AG04450 (cell line): ENCODE measurements at regions not wholly inside any gene's neighbourhood (a gene's known extent, or its start where the extent isn't known, plus 50 kb on each side); places are given as distances from the start of the nearest gene placed in this dataset.

Experiments
- CTCF ChIA-PET: fragments of 300-600, 350-600 bp; formaldehyde crosslinking; extraction: SDS; loops from one replicate; lab custom pipeline; 2022; ENCODE audit warnings: antibody characterized with exemption, inconsistent platforms; lab: Charles Lee
- POLR2A ChIA-PET: fragments of 350-600 bp; formaldehyde crosslinking; extraction: SDS; loops from one replicate; lab custom pipeline; 2021; ENCODE audit warnings: antibody characterized with exemption, inconsistent platforms; lab: Yijun Ruan, JAX
- DNase-seq: peaks from one replicate; pipeline ENCODE4 v3.0.0-alpha.2; 2011; ENCODE audit warnings: low read depth, low spot score
- H3K27ac ChIP-seq: one replicate; pipeline ENCODE4 v1.5.1; 2012; ENCODE audit warnings: low read depth, low read length, control low read depth
- H3K27me3 ChIP-seq: one replicate; pipeline ENCODE4 v1.6.0; 2012; ENCODE audit warnings: low read length; ENCODE audit not compliant: control insufficient read depth, insufficient read depth
- H3K4me3 ChIP-seq: 2 replicates; pipeline ENCODE4 v1.5.1; 2011; ENCODE audit warnings: mild to moderate bottlenecking, low read depth, low read length, control low read depth
- H3K9me3 ChIP-seq: 2 replicates; pipeline ENCODE4 v1.5.1; 2012; ENCODE audit warnings: low read length; ENCODE audit not compliant: control insufficient read depth, insufficient read depth
- TF ChIP-seq, protein P1 (sequence below): IDR thresholded peaks from 2 replicates; pipeline ENCODE4 v1.5.1; 2011; ENCODE audit warnings: low read depth, low read length, control low read depth, inconsistent platforms

DNA sequence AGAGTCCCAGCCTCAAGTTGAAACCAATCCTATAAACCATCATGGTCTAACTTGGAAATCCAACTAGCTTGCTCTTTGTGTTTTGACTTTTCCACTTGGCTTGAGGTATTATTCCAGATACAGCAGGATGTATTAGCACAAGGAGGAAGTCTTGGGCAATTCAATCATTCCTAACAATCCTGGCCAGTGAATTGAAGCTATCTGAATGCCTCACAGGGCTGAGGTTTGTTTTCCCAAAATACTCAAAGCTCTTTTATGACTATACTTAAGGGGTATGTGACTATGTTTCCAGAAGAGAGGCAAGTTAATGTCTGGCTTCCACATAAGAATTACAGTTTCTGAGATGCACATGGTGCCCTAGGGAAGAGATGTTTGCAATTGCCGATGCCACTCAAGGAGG, 66.8 kb upstream of the SH3RF1 start:
- Histone ChIP-seq H3K27me3 (no peaks in the 10 kb centered on the region), H3K27ac (peak overlapping the region; percentile 89), H3K4me3 (no peak overlapping the region), H3K9me3 (peaks cover 4% of the 10 kb centered on the region; the same call in 1 of the 2 replicates)
- DNase-seq, result peak; percentile 86
- POLR2A ChIA-PET, result interaction anchor here (0.7 to 1.5 kb wide), 3 partner anchors 23 to 327 kb away, joined by 4 to 10 read pairs (median 5); partner anchors contain the start of gene CBR4
- CTCF ChIA-PET, result no interaction called here
- TF ChIP-seq, protein P1, sequence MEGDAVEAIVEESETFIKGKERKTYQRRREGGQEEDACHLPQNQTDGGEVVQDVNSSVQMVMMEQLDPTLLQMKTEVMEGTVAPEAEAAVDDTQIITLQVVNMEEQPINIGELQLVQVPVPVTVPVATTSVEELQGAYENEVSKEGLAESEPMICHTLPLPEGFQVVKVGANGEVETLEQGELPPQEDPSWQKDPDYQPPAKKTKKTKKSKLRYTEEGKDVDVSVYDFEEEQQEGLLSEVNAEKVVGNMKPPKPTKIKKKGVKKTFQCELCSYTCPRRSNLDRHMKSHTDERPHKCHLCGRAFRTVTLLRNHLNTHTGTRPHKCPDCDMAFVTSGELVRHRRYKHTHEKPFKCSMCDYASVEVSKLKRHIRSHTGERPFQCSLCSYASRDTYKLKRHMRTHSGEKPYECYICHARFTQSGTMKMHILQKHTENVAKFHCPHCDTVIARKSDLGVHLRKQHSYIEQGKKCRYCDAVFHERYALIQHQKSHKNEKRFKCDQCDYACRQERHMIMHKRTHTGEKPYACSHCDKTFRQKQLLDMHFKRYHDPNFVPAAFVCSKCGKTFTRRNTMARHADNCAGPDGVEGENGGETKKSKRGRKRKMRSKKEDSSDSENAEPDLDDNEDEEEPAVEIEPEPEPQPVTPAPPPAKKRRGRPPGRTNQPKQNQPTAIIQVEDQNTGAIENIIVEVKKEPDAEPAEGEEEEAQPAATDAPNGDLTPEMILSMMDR, result no peak

DNA sequence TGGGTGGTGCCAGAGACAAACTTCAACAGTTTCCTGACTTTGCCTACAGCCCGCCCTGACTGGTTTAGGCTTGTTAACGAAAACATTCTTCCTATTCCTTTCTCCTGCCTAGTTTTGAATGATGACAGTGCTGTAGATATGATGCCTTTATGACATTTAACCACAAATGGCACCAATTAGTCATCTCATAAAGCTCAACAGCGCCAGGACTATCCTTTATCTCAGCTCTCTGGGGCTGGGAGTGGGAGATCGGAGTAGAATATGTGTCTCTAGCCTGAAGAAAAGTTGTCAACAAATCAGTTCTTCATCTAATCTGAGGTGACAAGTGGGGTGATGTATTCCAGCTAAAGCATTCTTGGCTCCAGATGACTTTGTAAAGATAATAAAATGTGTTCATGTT, 64.6 kb upstream of the SH3RF1 start:
- CTCF ChIA-PET, result no interaction called here
- no peak for DNase-seq
- H3K27ac ChIP-seq, result no peak overlapping the region
- POLR2A ChIA-PET, result no interaction called here
- no peaks in the 10 kb centered on the region for H3K27me3 ChIP-seq
- TF ChIP-seq, protein P1, result no peak
- H3K4me3 ChIP-seq, result no peak overlapping the region
- peaks cover 4% of the 10 kb centered on the region; the same call in 1 of the 2 replicates for H3K9me3 ChIP-seq

DNA sequence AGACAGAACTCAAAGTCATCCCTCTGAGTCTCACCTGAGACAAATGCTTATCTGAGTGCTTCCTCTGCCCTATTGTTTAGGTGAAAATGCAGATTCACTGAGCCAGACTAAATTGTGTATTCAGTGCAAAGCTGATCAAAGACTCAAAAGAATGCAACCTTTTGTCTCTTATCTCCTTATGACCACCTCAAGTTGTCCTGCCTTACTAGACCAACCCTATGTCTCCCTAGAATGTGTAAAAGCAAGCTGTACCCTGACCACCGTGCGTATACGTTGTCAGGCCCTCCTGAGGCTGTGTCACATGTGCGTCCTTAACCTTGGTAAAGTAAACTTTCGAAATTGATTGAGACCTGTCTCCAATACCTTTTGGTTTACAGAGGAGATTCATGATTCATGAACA, 63.6 kb upstream of the SH3RF1 start:
- POLR2A ChIA-PET, result no interaction called here
- CTCF ChIA-PET, result no interaction called here
- H3K4me3 ChIP-seq, result no peak overlapping the region
- no peak overlapping the region for H3K27ac ChIP-seq
- no peaks in the 10 kb centered on the region for H3K27me3 ChIP-seq
- TF ChIP-seq, protein P1, result no peak
- peaks cover 4% of the 10 kb centered on the region; the same call in 1 of the 2 replicates for H3K9me3 ChIP-seq
- no peak for DNase-seq

DNA sequence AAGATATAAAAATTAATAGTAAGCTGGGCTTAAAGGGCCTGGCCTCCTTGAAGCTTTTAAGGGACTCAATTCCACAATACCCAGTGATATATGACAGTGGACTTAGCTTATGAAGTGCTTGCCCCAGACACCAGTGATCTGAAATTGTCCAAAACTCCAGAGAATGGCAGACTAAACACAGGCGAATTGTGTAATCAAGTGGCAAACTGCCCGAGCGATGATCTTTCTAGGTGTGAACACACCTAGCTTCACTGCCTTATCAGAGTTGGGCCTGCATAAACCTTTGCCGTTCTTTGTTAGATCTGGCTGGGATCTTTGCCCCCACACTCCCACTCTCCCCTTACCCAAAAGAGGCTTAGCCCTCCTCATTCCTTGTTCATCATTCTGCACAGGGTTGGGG, 62.5 kb upstream of the SH3RF1 start:
- POLR2A ChIA-PET, result no interaction called here
- Histone ChIP-seq H3K9me3 (peaks cover 4% of the 10 kb centered on the region; the same call in 1 of the 2 replicates), H3K27me3 (no peaks in the 10 kb centered on the region), H3K4me3 (no peak overlapping the region), H3K27ac (no peak overlapping the region)
- DNase-seq, result no peak
- CTCF ChIA-PET, result no interaction called here
- TF ChIP-seq, protein P1, result no peak

DNA sequence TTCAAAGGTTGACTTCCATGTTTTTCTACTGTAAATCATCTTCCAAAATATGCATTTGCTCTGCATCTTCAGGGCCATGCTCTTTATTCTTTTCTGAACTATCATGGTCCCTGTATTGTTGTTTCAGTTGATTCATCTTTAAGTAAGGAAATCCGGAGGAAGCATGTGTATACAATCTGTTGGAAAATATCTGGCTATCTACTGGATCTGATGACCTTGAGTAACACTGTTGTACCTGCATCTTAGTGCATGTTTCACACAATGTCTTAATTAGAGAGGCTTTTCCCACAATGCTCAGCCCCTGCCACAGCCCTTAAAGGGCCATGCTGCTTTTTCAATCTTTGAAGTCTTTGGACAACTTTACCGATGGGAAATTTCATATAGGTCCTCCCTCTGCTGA, 61.8 kb upstream of the SH3RF1 start:
- no peak for DNase-seq
- CTCF ChIA-PET, result no interaction called here
- H3K4me3 ChIP-seq, result no peak overlapping the region
- H3K27me3 ChIP-seq, result no peaks in the 10 kb centered on the region
- POLR2A ChIA-PET, result no interaction called here
- H3K9me3 ChIP-seq, result peaks cover 4% of the 10 kb centered on the region; the same call in 1 of the 2 replicates
- TF ChIP-seq, protein P1, result no peak
- no peak overlapping the region for H3K27ac ChIP-seq
